HL-60 (cell line): ENCODE measurements at regions not wholly inside any gene's neighbourhood (a gene's known extent, or its start where the extent isn't known, plus 50 kb on each side); places are given as distances from the start of the nearest gene placed in this dataset.

Experiments
- GABPA ChIP-seq: IDR thresholded peaks from 2 replicates; pipeline ENCODE4 v1.6.1; 2012; ENCODE audit warnings: low read depth
- POLR2AphosphoS5 ChIP-seq: IDR thresholded peaks from 2 replicates; pipeline ENCODE4 v1.6.1; 2012; ENCODE audit warnings: low read depth
- SPI1 ChIP-seq: IDR thresholded peaks from 2 replicates; pipeline ENCODE4 v1.6.1; 2012; ENCODE audit warnings: low read depth, mild to moderate bottlenecking, borderline replicate concordance
- TF ChIP-seq, protein P1 (sequence below): IDR thresholded peaks from one replicate; pipeline ENCODE4 v1.5.1; 2011; ENCODE audit warnings: low read length, control low read depth, inconsistent platforms; ENCODE audit not compliant: insufficient read depth
- TF ChIP-seq, protein P2 (sequence below): IDR thresholded peaks from 2 replicates; pipeline ENCODE4 v1.6.1; 2012; ENCODE audit warnings: low read depth; ENCODE audit not compliant: insufficient replicate concordance

GRCh38 chr7:114130866-114131265 is 212.1 kb upstream of the PPP1R3A start:
- TF ChIP-seq, protein P1, sequence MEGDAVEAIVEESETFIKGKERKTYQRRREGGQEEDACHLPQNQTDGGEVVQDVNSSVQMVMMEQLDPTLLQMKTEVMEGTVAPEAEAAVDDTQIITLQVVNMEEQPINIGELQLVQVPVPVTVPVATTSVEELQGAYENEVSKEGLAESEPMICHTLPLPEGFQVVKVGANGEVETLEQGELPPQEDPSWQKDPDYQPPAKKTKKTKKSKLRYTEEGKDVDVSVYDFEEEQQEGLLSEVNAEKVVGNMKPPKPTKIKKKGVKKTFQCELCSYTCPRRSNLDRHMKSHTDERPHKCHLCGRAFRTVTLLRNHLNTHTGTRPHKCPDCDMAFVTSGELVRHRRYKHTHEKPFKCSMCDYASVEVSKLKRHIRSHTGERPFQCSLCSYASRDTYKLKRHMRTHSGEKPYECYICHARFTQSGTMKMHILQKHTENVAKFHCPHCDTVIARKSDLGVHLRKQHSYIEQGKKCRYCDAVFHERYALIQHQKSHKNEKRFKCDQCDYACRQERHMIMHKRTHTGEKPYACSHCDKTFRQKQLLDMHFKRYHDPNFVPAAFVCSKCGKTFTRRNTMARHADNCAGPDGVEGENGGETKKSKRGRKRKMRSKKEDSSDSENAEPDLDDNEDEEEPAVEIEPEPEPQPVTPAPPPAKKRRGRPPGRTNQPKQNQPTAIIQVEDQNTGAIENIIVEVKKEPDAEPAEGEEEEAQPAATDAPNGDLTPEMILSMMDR = no peak
- TF ChIP-seq GABPA (no peak), POLR2AphosphoS5 (no peak), SPI1 (no peak)
- TF ChIP-seq, protein P2, sequence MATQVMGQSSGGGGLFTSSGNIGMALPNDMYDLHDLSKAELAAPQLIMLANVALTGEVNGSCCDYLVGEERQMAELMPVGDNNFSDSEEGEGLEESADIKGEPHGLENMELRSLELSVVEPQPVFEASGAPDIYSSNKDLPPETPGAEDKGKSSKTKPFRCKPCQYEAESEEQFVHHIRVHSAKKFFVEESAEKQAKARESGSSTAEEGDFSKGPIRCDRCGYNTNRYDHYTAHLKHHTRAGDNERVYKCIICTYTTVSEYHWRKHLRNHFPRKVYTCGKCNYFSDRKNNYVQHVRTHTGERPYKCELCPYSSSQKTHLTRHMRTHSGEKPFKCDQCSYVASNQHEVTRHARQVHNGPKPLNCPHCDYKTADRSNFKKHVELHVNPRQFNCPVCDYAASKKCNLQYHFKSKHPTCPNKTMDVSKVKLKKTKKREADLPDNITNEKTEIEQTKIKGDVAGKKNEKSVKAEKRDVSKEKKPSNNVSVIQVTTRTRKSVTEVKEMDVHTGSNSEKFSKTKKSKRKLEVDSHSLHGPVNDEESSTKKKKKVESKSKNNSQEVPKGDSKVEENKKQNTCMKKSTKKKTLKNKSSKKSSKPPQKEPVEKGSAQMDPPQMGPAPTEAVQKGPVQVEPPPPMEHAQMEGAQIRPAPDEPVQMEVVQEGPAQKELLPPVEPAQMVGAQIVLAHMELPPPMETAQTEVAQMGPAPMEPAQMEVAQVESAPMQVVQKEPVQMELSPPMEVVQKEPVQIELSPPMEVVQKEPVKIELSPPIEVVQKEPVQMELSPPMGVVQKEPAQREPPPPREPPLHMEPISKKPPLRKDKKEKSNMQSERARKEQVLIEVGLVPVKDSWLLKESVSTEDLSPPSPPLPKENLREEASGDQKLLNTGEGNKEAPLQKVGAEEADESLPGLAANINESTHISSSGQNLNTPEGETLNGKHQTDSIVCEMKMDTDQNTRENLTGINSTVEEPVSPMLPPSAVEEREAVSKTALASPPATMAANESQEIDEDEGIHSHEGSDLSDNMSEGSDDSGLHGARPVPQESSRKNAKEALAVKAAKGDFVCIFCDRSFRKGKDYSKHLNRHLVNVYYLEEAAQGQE = no peak
